PC-9 (cell line): ENCODE measurements at regions not wholly inside any gene's neighbourhood (a gene's known extent, or its start where the extent isn't known, plus 50 kb on each side); places are given as distances from the start of the nearest gene placed in this dataset.

Source experiments
- CTCF ChIP-seq: fragments of 200-600 bp; sonication (generic); conservative IDR thresholded peaks from 2 replicates; pipeline ENCODE4 v1.6.1; 2017; ENCODE audit warnings: mixed run types, antibody characterized with exemption, mild to moderate bottlenecking, moderate library complexity
- EZH2 ChIP-seq: fragments of 200-600 bp; sonication (generic); IDR thresholded peaks from 2 replicates; pipeline ENCODE4 v1.8.0; 2017; ENCODE audit warnings: antibody characterized with exemption, low read depth

GRCh38 chr5:124956471-124957029 lies 210.1 kb upstream of the ZNF608 start:
- TF ChIP-seq CTCF (no peak), EZH2 (no peak)
